Activated CD4-positive, alpha-beta T cell treated with anti-CD3 and anti-CD28 coated beads, Interleukin-2, amount 10 ng/mL, durations not matched to agents 24 days and 14 days (primary cell): ENCODE measurements at regions not wholly inside any gene's neighbourhood (a gene's known extent, or its start where the extent isn't known, plus 50 kb on each side); places are given as distances from the start of the nearest gene placed in this dataset.
A peak's percentile ranks its signal among the peaks of the same experiment; 100 is the strongest.

ENCODE experiments used
- DNase-seq: peaks from one replicate; pipeline ENCODE4 v3.0.0; 2022
- H3K27ac Mint-ChIP-seq: one replicate; pipeline ENCODE4 v1.8.0; 2022; ENCODE audit warnings: mild to moderate bottlenecking, mixed read lengths
- H3K27me3 Mint-ChIP-seq: one replicate; pipeline ENCODE4 v1.8.0; 2022; ENCODE audit warnings: mixed read lengths
- H3K36me3 Mint-ChIP-seq: one replicate; pipeline ENCODE4 v1.8.0; 2022; ENCODE audit warnings: low read depth, mild to moderate bottlenecking, mixed read lengths
- H3K4me1 Mint-ChIP-seq: one replicate; pipeline ENCODE4 v1.8.0; 2021; ENCODE audit warnings: mixed read lengths
- H3K4me3 Mint-ChIP-seq: one replicate; pipeline ENCODE4 v1.8.0; 2022; ENCODE audit warnings: mild to moderate bottlenecking, moderate library complexity, mixed read lengths
- H3K9me3 Mint-ChIP-seq: one replicate; pipeline ENCODE4 v1.8.0; 2021; ENCODE audit warnings: mixed read lengths
- intact Hi-C: fragments of 100-400 bp; cut with micrococcal nuclease; formaldehyde crosslinking; loops from one replicate; pipeline ENCODE4 v1.15.1; 2023

GRCh38 chr18:57918601-57919000 lies 115.5 kb upstream of the ATP8B1 start:
- peaks cover 8% of the 10 kb centered on the region for H3K4me1 Mint-ChIP-seq
- H3K36me3 Mint-ChIP-seq: no peaks in the 10 kb centered on the region
- H3K27me3 Mint-ChIP-seq: peaks cover 6% of the 10 kb centered on the region
- H3K27ac Mint-ChIP-seq: no peak overlapping the region
- intact Hi-C loops: no loop called here
- H3K4me3 Mint-ChIP-seq: no peak overlapping the region
- no peaks in the 10 kb centered on the region for H3K9me3 Mint-ChIP-seq
- no peak for DNase-seq

GRCh38 chr18:57916684-57917083 lies 113.6 kb upstream of the ATP8B1 start:
- peaks cover 8% of the 10 kb centered on the region for H3K27me3 Mint-ChIP-seq
- no peak for DNase-seq
- no peak overlapping the region for H3K4me3 Mint-ChIP-seq
- H3K9me3 Mint-ChIP-seq: no peaks in the 10 kb centered on the region
- H3K27ac Mint-ChIP-seq: no peak overlapping the region
- intact Hi-C loops: no loop called here
- H3K4me1 Mint-ChIP-seq: peaks cover 8% of the 10 kb centered on the region
- H3K36me3 Mint-ChIP-seq: no peaks in the 10 kb centered on the region

GRCh38 chr18:57915865-57916582 lies 112.9 kb upstream of the ATP8B1 start:
- Mint-ChIP-seq H3K27me3 (peaks cover 8% of the 10 kb centered on the region), H3K36me3 (no peaks in the 10 kb centered on the region), H3K9me3 (no peaks in the 10 kb centered on the region), H3K4me1 (peaks cover 8% of the 10 kb centered on the region), H3K4me3 (no peak overlapping the region), H3K27ac (no peak overlapping the region)
- intact Hi-C loops: no loop called here
- DNase-seq: peak; percentile 65

GRCh38 chr18:57915248-57915647 lies 112.1 kb upstream of the ATP8B1 start:
- intact Hi-C loops: no loop called here
- H3K4me1 Mint-ChIP-seq: peaks cover 8% of the 10 kb centered on the region
- no peaks in the 10 kb centered on the region for H3K36me3 Mint-ChIP-seq
- DNase-seq: no peak
- H3K9me3 Mint-ChIP-seq: no peaks in the 10 kb centered on the region
- no peak overlapping the region for H3K27ac Mint-ChIP-seq
- peaks cover 8% of the 10 kb centered on the region for H3K27me3 Mint-ChIP-seq
- H3K4me3 Mint-ChIP-seq: no peak overlapping the region

- Mint-ChIP-seq H3K27ac (no peak overlapping the region), H3K4me1 (peaks cover 8% of the 10 kb centered on the region), H3K4me3 (no peak overlapping the region), H3K9me3 (no peaks in the 10 kb centered on the region), H3K27me3 (peaks cover 10% of the 10 kb centered on the region), H3K36me3 (no peaks in the 10 kb centered on the region)
- intact Hi-C loops: no loop called here
- DNase-seq: no peak
Observed at GRCh38 chr18:57913686-57914085, 110.6 kb upstream of the ATP8B1 start.

DNA sequence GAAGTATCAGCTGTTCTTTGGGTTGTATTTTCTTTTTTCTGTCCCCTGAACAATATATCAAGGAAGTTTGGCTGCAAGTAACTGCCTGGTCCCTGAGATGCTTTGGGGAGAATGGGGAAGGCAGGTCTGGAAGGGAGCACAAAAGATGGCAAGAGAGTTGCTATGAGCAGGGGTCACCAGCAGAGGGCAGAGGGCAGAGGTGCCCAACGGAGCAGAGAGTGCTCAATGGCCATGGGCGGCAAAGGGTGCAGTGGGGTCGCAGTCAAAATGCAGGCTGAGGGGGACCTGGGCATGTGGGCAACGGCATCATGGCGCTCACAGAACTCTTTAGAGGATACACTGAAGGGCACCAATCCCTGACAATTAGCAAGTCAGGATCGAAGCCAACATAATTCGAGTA lies 107.7 kb upstream of the ATP8B1 start:
- H3K9me3 Mint-ChIP-seq: no peaks in the 10 kb centered on the region
- no peak overlapping the region for H3K27ac Mint-ChIP-seq
- H3K36me3 Mint-ChIP-seq: no peaks in the 10 kb centered on the region
- intact Hi-C loops: no loop called here
- peaks cover under 1% of the 10 kb centered on the region for H3K4me1 Mint-ChIP-seq
- H3K27me3 Mint-ChIP-seq: peaks cover 10% of the 10 kb centered on the region
- no peak overlapping the region for H3K4me3 Mint-ChIP-seq
- peak; percentile 60 for DNase-seq

DNA sequence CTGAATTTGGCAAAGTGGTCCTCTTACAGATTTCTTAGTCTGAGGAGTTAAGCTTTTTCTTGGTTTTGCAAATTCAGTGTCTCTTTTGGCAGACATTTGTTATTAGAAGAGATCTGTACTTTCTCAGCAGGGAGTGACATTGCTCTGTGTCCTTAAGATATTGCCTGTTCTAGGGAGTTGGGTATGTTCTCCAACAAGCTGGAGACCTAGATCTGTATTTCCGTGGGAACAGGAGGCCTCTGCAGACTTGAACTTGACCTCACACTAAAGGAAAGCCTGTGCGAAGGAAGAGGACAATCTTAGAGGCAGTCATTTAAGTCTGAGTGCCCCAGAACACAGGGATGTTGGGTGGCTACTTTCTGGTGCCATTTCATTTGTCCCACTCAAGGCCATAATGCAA lies 107.0 kb upstream of the ATP8B1 start:
- Mint-ChIP-seq H3K4me1 (no peaks in the 10 kb centered on the region), H3K36me3 (no peaks in the 10 kb centered on the region), H3K9me3 (no peaks in the 10 kb centered on the region), H3K27ac (no peak overlapping the region), H3K4me3 (no peak overlapping the region), H3K27me3 (peaks cover 10% of the 10 kb centered on the region)
- intact Hi-C loops: no loop called here
- DNase-seq: no peak

DNA sequence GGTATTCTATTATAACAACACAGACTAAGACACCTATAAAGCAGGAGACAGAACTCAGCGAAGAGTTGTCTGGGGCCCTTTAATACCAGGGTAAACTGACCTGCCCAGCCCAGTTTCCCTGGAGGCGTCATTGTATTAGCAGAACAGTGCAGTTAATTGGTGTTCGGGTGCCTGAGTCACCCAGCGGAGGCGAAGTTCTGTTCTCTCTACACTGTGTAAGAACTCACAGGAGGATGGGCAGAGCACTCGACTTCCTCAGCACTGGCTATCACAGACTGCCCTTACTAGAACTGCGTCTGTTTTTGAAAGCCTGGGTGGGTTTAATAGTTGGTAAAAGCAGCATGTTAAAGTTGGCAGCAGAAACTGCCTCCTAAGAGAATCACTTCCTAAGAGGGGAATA lies 106.5 kb upstream of the ATP8B1 start:
- no peak for DNase-seq
- Mint-ChIP-seq H3K27me3 (peaks cover 10% of the 10 kb centered on the region), H3K4me1 (no peaks in the 10 kb centered on the region), H3K27ac (no peak overlapping the region), H3K36me3 (no peaks in the 10 kb centered on the region), H3K9me3 (no peaks in the 10 kb centered on the region), H3K4me3 (no peak overlapping the region)
- intact Hi-C loops: no loop called here

GRCh38 chr18:57908092-57908491 lies 105.0 kb upstream of the ATP8B1 start:
- H3K27me3 Mint-ChIP-seq: peaks cover 4% of the 10 kb centered on the region
- no peak overlapping the region for H3K4me3 Mint-ChIP-seq
- no peaks in the 10 kb centered on the region for H3K36me3 Mint-ChIP-seq
- no peaks in the 10 kb centered on the region for H3K9me3 Mint-ChIP-seq
- intact Hi-C loops: no loop called here
- no peak overlapping the region for H3K27ac Mint-ChIP-seq
- DNase-seq: no peak
- no peaks in the 10 kb centered on the region for H3K4me1 Mint-ChIP-seq

GRCh38 chr18:57907550-57907949 lies 104.4 kb upstream of the ATP8B1 start:
- H3K9me3 Mint-ChIP-seq: no peaks in the 10 kb centered on the region
- no peaks in the 10 kb centered on the region for H3K4me1 Mint-ChIP-seq
- intact Hi-C loops: no loop called here
- DNase-seq: no peak
- H3K4me3 Mint-ChIP-seq: no peak overlapping the region
- H3K36me3 Mint-ChIP-seq: no peaks in the 10 kb centered on the region
- H3K27ac Mint-ChIP-seq: no peak overlapping the region
- peaks cover 3% of the 10 kb centered on the region for H3K27me3 Mint-ChIP-seq

DNA sequence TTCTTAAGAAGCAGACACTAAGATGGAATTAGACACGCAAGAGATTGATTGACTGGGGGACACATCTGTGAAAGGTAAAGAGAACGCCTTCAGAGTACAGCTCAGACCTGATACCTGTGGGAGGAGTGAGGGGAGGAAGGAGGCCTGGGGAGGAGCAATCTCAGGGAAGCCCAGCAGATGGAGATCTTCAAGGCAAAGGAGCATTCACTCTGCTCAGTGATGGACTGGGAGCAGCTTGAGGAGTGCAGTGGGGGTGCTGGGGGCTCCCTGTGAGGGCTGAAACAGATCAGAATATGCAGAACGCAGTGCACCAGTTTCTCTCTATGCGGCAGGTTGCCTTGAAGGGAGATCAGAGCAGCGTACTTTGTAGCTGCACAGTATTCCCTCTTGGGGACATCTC lies 103.7 kb upstream of the ATP8B1 start:
- Mint-ChIP-seq H3K4me3 (no peak overlapping the region), H3K27ac (no peak overlapping the region), H3K4me1 (no peaks in the 10 kb centered on the region), H3K9me3 (no peaks in the 10 kb centered on the region), H3K36me3 (no peaks in the 10 kb centered on the region), H3K27me3 (peaks cover 2% of the 10 kb centered on the region)
- no peak for DNase-seq
- intact Hi-C loops: no loop called here

DNA sequence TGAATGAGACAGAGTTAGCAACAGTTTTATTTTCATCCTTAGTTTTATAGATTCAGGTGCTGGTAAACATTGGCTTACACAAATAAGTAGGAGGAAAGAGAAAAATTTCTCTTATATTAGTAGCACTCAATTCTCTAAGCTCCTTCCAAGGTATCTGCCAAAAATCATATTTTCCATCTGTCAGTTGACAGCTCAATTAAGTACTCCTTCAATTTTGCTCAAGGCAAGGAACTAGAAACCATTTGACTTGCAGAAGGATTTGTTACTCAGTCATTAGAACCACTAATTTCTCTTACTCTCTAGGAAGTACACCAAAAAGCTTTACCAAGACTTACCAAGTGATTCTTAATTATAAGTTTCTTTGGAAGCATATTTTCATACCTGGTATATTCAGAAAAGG lies 101.4 kb upstream of the ATP8B1 start:
- Mint-ChIP-seq H3K27me3 (peaks cover 2% of the 10 kb centered on the region), H3K9me3 (no peaks in the 10 kb centered on the region), H3K27ac (no peak overlapping the region), H3K36me3 (no peaks in the 10 kb centered on the region), H3K4me1 (no peaks in the 10 kb centered on the region), H3K4me3 (no peak overlapping the region)
- intact Hi-C loops: no loop called here
- DNase-seq: no peak

DNA sequence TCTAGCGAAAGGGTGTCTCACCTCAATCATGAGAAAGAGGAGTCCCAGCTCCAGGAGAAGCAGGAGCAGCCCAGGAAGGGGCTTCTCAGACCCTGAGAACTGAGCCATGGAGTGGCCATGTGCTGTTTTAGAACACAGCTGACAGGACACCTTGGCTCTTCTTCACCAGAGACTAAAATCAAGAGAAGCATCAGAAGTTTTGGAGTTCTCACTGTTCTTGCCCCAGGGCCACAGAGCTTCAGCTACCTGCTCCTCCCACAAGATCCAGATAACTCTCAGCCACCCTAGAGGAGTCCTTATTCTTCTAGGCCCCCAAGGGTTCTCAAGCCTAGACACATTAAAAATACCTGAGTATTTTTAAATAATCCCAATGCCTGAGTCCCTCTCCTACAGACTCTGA lies 99.6 kb upstream of the ATP8B1 start:
- Mint-ChIP-seq H3K36me3 (no peaks in the 10 kb centered on the region), H3K4me3 (no peak overlapping the region), H3K9me3 (no peaks in the 10 kb centered on the region), H3K27ac (no peak overlapping the region), H3K4me1 (no peaks in the 10 kb centered on the region), H3K27me3 (no peaks in the 10 kb centered on the region)
- intact Hi-C loops: no loop called here
- no peak for DNase-seq

DNA sequence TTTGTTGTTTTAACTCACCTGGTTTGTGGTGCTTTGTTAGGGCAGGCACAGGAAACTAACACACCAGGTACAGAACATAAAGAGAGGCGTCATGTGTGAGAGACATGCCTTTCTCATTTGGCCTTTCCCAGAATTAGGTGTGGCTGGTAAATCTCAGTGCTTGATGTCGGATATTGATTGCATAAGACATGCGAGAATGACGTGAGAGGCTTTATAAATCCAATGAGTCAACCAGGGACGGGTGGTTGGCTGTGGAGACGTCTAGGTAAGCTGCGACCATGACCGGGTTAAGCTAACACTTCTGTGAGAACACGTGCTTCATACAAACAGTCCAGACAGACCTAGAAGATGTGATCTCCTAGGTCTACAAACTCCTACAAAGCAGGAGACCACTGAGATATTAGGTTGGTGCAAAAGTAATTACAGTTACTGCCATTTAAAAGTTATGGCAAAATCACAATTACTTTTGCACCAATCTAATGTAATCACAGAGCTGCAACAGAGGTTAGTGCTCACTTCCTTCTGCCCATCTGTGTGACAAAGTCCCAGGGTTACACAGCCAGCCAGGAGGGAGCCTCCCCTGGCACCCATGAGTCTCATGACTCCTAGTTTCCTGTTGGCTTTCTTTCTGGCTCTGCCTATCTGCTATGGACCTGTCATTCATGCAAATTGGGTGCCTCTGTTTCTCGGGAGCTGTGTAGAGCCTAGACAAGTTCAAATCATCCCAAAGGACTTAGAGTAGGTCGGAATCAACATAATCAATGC lies 98.9 kb upstream of the ATP8B1 start:
- peaks cover 3% of the 10 kb centered on the region for H3K27me3 Mint-ChIP-seq

More for the DNA sequence above, 98.9 kb upstream of the ATP8B1 start:
- Mint-ChIP-seq H3K36me3 (no peaks in the 10 kb centered on the region), H3K4me3 (no peak overlapping the region), H3K9me3 (no peaks in the 10 kb centered on the region), H3K4me1 (no peaks in the 10 kb centered on the region), H3K27ac (no peak overlapping the region)
- DNase-seq: no peak
- intact Hi-C loops: no loop called here
